ENCODE measurements at regions not wholly inside any gene's neighbourhood (a gene's known extent, or its start where the extent isn't known, plus 50 kb on each side); places are given as distances from the start of the nearest gene placed in this dataset.

GRCh38 chr17:73800893-73801292 lies 156.6 kb upstream of the SDK2 start:
- Histone ChIP-seq H3K9me3 (peaks cover 0 to 14% (median 0%) of the 10 kb centered on the region in 4 donors), H3K4me3 (no peak overlapping the region), H3K4me1 (peaks cover 0 to 25% (median 0%) of the 10 kb centered on the region in 4 donors), H3K27me3 (peaks cover 0 to 9% of the 10 kb centered on the region in 2 donors), H3K27ac (no peak overlapping the region), H3K36me3 (no peaks in the 10 kb centered on the region)
- TF ChIP-seq CTCF (IDR thresholded peaks at IDR 0.05), result no peak
- no peak for DNase-seq (ENCODE audit: low spot score in 2 of 2)
- 58 to 60% methylated on average over 8 of the region's 8 CpGs for WGBS, 2 donors

GRCh38 chr17:73801455-73802100 lies 157.3 kb upstream of the SDK2 start:
- DNase-seq (ENCODE audit: low spot score in 2 of 2), result no peak
- Histone ChIP-seq H3K27ac (no peak overlapping the region), H3K4me3 (no peak overlapping the region), H3K9me3 (peaks cover 0 to 16% (median 0%) of the 10 kb centered on the region in 4 donors), H3K27me3 (peaks cover 0 to 9% of the 10 kb centered on the region in 2 donors), H3K36me3 (no peaks in the 10 kb centered on the region), H3K4me1 (peaks cover 0 to 25% (median 0%) of the 10 kb centered on the region in 4 donors)
- TF ChIP-seq CTCF (IDR thresholded peaks at IDR 0.05), result no peak
- TF ChIP-seq POLR2A (IDR thresholded peaks at IDR 0.05), result no peak
- no peak for TF ChIP-seq EP300 (IDR thresholded peaks at IDR 0.05)
- 88 to 92% methylated on average over 8 of the region's 8 CpGs for WGBS, 2 donors

GRCh38 chr17:73802314-73802713 lies 158.1 kb upstream of the SDK2 start:
- no peak for DNase-seq (ENCODE audit: low spot score in 2 of 2)
- 50 to 59% methylated on average over 4 of the region's 4 CpGs for WGBS, 2 donors
- Histone ChIP-seq H3K4me1 (peaks cover 0 to 18% (median 0%) of the 10 kb centered on the region in 4 donors), H3K27me3 (peaks cover 0 to 9% of the 10 kb centered on the region in 2 donors), H3K36me3 (no peaks in the 10 kb centered on the region), H3K4me3 (no peak overlapping the region), H3K27ac (no peak overlapping the region), H3K9me3 (peaks cover 0 to 16% (median 0%) of the 10 kb centered on the region in 4 donors)
- TF ChIP-seq EP300 (IDR thresholded peaks at IDR 0.05) (no peak), POLR2A (IDR thresholded peaks at IDR 0.05) (no peak), CTCF (IDR thresholded peaks at IDR 0.05) (no peak)

- no peak for DNase-seq (ENCODE audit: low spot score in 2 of 2)
- TF ChIP-seq POLR2A (IDR thresholded peaks at IDR 0.05), result no peak
- no peak for TF ChIP-seq EP300 (IDR thresholded peaks at IDR 0.05)
- no peak for TF ChIP-seq CTCF (IDR thresholded peaks at IDR 0.05)
- Histone ChIP-seq H3K4me1 (peaks cover 0 to 13% (median 0%) of the 10 kb centered on the region in 4 donors), H3K27me3 (peaks cover 0 to 9% of the 10 kb centered on the region in 2 donors), H3K36me3 (no peaks in the 10 kb centered on the region), H3K27ac (no peak overlapping the region), H3K9me3 (peaks cover 0 to 16% (median 0%) of the 10 kb centered on the region in 4 donors), H3K4me3 (no peak overlapping the region)
- WGBS, 2 donors, result 86 to 94% methylated on average over 1 of the region's 1 CpG
Observed at GRCh38 chr17:73802871-73803270, 158.6 kb upstream of the SDK2 start.

- Histone ChIP-seq H3K9me3 (peaks cover 0 to 16% (median 0%) of the 10 kb centered on the region in 4 donors), H3K4me3 (no peak overlapping the region), H3K27ac (no peak overlapping the region), H3K4me1 (peaks cover 0 to 2% (median 0%) of the 10 kb centered on the region in 4 donors), H3K27me3 (peaks cover 0 to 9% of the 10 kb centered on the region in 2 donors), H3K36me3 (no peaks in the 10 kb centered on the region)
- TF ChIP-seq CTCF (IDR thresholded peaks at IDR 0.05) (no peak), EP300 (IDR thresholded peaks at IDR 0.05) (no peak), POLR2A (IDR thresholded peaks at IDR 0.05) (no peak)
- WGBS, 2 donors, result 17 to 26% methylated on average over 3 to 4 of the region's 4 CpGs
- no peak for DNase-seq (ENCODE audit: low spot score in 2 of 2)
Observed at GRCh38 chr17:73803964-73804435, 159.8 kb upstream of the SDK2 start.

Measured in tibial nerve (tissue), 4 donors.